IPS DF 19.7 (cell line): ENCODE measurements at regions not wholly inside any gene's neighbourhood (a gene's known extent, or its start where the extent isn't known, plus 50 kb on each side); places are given as distances from the start of the nearest gene placed in this dataset.

Experiments
- DNase-seq: peaks from one replicate; pipeline ENCODE4 v3.0.0-alpha.2; 2013; ENCODE audit warnings: low read depth, low spot score

- no peak for DNase-seq
Measured at GRCh38 chr5:125201446-125202052, 455.1 kb upstream of the ZNF608 start.

DNA sequence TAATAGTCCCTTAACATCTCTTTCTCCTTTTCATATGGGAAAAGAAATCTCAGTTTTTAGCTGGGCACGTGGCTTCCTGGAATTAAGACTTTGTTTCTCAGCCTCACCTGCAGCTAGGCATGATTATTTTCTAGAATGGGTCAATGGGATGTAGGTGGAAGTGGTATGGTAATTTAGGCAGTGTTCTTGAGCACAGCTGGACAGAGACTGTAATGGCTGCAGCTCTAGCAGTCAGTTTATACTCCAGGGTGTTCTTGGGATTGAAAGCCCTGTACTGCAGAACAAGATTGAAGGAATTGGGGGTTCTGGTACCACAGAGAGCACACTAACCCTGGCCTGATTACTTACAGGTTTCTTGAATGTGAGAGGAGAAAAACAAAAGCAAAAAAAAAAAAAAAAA, 455.9 kb upstream of the ZNF608 start:
- DNase-seq = no peak

- no peak for DNase-seq
Measured at GRCh38 chr5:125202871-125203438, 456.5 kb upstream of the ZNF608 start.

- no peak for DNase-seq
Measured at GRCh38 chr5:125203912-125204311, 457.5 kb upstream of the ZNF608 start.

- DNase-seq = no peak
Measured at GRCh38 chr5:125205601-125206225, 459.3 kb upstream of the ZNF608 start.

DNA sequence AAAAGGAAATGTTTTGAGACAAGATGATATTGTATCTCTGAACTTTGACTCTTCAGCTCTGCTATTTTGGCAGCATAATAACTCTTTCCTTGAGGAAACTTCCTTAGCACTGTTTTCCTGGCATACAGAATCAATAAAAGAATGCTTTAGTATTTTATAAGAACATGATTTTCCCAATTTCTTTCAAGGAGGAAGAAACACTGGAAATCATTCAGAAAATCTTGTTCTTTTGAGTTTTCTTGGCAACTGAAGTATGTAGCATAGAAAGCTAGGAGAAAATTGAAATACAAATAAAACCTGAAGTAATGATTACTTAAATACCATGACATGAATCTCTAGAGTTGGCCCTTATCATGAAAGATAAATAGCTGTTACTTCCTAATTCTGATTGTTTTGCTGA, 461.4 kb upstream of the ZNF608 start:
- no peak for DNase-seq

DNA sequence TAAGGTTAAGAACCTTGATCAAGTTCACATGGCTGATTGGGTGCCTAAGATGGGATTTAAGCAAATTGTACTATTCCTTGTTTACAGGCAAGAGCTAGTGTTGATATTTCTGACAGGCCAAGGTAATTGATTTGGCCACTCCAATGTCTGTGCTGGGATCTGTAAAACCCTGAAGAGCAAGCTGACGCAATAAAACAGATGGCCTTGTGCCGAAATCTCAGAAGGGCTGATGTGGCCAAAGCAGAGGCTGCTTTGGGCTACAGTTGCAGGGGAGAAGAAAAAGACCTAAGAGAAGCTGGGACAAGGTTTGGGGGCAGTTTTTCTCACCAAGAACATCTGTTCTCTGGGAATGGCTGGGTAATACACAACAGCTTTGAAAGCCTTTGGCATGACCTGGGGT, 463.2 kb upstream of the ZNF608 start:
- no peak for DNase-seq

DNA sequence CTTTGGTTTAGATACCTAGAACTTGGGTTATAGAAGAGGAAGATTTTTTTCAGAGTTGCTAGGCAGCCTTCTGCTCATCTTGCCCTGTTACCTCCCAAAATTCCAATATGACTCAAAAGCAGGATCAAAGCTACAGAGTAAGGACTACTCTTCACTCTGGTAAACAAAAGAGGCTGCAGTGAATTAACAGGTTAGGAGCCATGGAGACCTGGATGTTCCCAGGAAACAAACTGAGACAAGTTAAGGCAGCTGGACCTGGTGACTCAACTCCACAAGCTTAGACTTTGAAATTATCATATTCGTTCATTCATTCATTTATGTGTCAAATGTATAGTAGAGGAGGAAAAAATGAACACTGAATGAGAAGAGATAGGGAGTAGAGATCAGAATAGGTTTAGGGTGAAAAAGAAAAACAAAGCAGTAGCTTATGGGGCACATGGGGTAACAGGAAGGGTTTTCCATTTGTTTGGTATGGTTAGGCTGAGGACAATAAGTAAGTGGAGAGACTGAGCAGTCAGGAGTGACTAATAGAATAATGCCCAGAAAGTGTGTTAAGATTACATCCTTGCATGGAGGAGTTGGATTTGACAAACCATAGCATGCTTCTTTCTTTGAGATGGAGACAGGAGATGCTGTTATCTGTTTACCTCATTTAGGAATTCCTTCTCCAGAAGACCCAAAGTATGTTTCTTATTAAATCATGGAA, 464.0 kb upstream of the ZNF608 start:
- no peak for DNase-seq

DNA sequence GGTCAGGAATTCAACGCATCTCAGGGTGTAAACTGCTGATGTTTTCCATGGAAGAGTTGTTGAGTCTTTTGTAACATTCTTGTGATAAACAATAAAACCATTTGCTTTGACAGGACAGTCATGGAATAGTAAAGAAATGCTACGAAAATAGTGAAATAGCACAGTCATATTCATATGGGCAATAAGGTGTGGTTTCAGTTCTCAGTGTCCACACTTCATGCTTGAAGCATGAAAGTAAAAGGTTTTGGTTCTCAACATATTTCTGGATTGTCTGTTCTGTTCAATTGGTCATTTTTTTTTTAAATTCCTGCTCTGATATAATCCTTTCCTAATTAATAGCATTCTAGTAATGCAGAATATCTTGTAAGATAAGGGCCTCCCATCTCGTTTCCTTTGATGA, 467.6 kb upstream of the ZNF608 start:
- DNase-seq = no peak

DNA sequence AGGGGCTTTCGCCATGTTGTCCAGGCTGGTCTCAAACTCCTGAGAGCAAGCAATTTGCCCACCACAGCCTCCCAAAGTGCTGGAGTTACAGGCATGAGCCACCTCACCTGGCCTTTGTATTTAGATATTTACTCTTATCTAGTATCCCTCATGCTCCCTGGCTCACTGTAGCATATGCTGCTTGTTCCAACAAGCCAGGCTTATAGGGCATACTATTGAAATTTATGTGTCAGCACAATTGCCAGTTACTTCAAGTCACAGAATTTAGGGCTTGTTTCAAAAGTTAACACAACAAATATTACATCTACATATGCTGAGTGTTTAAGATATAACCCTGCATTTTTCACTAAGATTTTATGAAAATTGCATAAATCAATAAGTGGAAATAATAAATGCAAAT, 469.2 kb upstream of the ZNF608 start:
- DNase-seq = no peak

DNA sequence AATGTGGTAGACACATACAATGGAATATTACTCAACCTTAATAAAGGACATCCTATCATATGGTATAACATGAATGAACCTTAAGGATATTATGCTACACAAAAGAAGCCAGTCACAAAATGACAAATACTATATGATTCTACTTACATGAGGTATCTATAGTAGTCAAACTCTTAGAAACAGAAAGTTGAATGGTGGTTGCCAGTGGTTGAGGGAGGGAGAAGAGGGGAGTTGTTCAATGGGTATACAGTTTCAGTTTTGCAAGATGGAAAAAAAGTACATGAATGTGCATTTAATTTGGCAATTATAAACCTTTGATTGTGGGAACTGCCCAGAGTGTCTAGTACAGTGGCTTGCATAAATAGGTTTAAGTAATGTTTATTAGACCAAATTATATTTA, 473.3 kb upstream of the ZNF608 start:
- no peak for DNase-seq

- DNase-seq = no peak
Measured at GRCh38 chr5:125220284-125220683, 473.8 kb upstream of the ZNF608 start.

DNA sequence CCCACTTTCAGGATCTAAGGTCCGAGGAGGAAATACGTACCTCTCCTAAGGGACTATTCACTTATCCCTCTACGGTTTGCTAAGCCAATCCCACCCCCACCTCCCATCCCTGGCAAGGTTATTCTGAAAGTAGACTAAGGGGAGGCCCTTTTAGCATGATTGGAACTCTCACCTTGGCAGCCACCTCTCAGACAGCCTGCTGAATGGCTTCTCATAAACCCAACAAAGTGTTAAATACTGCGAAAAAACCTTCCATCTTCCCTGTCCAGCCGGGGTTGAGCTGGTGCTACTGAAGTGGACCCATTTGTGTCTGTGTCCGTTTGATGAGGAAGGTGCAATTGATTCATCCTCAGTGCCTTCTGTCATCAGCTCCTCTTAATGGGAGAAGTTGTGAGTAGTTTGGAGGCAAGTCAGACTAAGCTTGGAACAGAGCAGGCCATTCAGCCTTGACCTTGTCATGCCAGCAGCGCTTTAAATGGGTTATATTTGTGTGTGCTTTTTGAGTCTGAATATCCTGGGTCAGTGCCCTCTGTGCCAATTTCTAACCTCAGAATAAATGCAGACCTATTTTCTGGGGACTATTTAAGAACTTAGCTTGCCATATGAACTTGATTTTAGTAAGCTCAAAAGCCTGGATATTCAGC, 476.3 kb upstream of the ZNF608 start:
- DNase-seq = no peak

GRCh38 chr5:125225424-125225823, 479.0 kb upstream of the ZNF608 start:
- DNase-seq = no peak

- DNase-seq = no peak
Measured at GRCh38 chr5:125226825-125227224, 480.4 kb upstream of the ZNF608 start.

GRCh38 chr5:125227333-125228095, 481.1 kb upstream of the ZNF608 start:
- no peak for DNase-seq

- no peak for DNase-seq
Measured at GRCh38 chr5:125228363-125229070, 482.1 kb upstream of the ZNF608 start.

GRCh38 chr5:125229556-125229955, 483.1 kb upstream of the ZNF608 start:
- no peak for DNase-seq

GRCh38 chr5:125232779-125233230, 486.4 kb upstream of the ZNF608 start:
- no peak for DNase-seq

DNA sequence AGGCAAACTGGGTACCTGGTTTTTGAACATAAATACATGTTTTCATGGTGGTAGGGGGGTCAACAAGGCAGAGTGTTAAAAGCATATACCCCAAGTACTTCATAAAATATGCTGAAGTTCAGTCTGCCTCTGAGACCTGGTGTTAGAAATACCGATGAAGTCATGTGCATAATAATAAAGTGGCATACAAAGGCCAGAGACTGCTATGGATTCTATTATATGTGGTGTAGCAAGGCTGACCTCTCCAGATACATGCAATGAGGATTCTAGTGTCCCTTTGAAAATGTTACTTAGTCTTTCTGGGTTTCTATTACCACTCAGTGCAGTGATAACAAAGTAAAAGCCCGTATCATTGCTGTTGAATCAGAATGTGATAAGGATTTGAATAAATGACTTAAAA, 487.5 kb upstream of the ZNF608 start:
- DNase-seq = no peak

GRCh38 chr5:125236007-125236406, 489.6 kb upstream of the ZNF608 start:
- DNase-seq = no peak
